NCI-H128 (cell line): ENCODE measurements at regions not wholly inside any gene's neighbourhood (a gene's known extent, or its start where the extent isn't known, plus 50 kb on each side); places are given as distances from the start of the nearest gene placed in this dataset.
"Not testable (repeated sequence)": the region's sequence is repeated elsewhere in the genome, so short reads cannot be mapped to it uniquely, and the experiment has no call there.

ENCODE experiments used
- DNase-seq: peaks from one replicate; lab custom pipeline; 2025; ENCODE audit not compliant: unreplicated experiment; lab: John Stamatoyannopoulos, UW

DNA sequence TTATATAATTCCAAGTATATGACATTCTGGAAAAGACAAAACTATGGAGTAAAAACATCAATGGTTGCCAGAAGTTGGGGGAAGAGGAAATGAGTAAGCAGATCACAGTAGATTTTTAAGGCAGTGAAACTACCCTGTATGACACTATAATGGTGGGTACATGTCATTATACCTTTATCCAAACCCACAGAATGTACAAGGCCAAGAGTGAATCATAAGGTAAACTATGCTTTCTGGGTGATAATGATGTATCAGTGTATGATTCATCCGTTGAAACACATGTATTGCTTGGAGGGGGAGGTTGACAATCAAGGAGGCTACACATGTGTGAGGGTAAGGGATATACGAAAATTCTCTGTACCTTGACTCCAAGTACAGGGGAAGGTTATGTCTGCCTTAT, 862.7 kb downstream of the PLA2G4A start:
- no peak for DNase-seq

DNA sequence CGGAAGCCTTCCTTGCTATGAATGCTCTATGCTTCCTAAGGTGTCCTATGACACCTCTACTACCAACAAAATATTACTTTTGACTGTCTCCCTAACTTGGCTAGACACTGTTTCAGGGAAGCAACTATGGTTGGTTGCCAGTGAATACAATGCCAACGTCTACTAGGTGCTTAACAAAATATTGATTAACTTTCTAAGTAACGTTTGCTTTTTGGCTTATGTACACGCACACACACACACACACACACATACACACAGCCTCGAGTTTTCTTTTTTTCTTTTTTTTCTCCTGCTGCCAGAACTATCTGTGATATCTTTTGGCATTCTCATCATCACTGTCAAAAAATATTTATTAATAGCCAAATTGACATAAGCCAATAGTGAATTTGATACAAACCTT, 864.0 kb downstream of the PLA2G4A start:
- no peak for DNase-seq

DNA sequence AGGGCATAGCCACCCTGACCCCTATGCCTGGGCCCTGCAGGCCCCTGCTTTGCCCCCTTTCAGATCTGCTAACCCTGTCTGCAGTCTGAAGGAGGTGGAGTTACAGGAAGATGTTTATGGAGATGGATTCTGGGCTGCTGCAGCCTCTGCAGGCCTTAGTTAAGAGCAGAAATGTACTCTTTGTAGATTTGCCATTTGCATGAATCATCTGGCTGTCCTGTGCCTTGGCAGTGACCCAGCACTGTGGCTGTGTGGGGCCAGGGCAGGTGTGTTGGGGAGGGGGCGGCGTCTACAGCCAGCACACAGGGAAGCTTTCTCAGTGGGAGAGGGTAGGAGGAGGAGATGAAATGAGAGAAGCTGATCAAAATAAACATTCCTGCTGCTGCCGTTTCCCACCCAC, 867.3 kb downstream of the PLA2G4A start:
- no peak for DNase-seq

DNA sequence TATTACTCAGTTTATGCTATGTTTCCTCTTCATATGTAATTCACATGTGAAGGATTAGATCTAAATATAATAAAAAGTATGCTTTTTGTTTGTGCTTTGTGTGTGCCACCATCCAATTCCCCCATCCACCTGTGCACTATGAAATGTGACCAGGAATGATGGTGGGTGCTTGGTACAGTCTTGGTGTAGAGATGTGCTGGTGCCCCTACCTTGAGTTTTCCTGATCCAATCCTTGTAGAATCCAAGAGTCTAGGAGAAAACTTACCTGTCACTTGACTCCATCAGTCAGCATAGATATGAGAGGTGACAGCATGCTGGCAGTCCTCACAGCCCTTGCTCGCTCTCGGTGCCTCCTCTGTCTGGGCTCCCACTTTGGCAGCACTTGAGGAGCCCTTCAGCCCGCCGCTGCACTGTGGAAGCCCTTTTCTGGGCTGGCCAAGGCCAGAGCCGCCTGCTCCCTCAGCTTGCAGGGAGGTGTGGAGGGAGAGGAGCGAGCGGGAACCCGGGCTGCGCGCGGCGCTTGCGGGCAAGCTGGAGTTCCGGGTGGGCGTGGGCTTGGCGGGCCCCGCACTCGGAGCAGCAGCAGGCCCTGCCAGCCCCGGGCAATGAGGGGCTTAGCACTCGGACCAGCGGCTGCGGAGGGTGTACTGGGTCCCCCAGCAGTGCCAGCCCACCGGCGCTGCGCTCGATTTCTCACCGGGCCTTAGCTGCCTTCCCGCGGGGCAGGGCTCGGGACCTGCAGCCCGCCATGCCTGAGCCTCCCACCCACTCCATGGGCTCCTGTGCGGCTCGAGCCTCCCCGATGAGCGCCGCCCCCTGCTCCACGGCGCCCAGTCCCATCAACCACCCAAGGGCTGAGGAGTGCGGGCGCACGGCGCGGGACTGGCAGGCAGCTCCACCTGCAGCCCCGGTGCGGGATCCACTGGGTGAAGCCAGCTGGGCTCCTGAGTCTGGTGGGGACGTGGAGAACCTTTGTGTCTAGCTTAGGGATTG, 874.7 kb downstream of the PLA2G4A start:
- not testable (repeated sequence) for DNase-seq

DNA sequence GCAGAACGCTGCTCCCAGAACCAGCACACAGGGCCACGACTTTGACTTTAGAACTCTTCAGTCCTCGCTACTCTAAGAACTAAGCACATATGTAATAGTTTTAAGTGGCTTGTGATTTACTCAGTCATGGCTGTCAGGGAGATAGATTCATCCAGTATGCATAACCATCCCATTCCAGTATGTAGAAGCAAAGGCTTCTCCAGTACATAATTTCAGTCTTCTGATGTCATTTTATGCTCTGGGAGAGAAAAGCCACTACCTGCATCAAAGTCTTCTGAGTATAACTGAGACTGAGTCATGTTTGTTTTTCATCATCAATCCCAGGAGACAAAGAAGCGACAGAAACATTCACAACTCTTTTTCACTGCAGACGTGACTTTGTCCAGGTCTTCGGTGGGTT, 885.7 kb downstream of the PLA2G4A start:
- DNase-seq: no peak

DNA sequence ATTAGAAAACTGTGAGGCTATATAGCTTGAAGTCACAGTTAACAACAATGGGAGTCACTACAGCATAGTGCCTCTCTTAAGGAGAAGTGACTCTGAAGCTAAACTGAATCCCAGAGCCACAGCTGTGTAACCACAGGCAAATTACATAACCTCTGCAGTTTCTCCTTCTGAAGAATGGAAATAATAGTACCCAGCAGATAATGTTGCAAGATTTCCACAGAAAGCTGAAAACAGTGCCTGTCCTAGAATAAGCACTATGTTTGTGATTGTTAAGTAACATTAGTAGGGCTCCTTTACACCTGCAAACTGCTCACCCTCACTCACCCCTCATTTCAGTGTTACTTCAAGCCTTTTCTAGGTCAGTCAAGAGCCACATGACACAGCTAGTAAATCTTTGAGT, 886.7 kb downstream of the PLA2G4A start:
- DNase-seq: no peak

DNA sequence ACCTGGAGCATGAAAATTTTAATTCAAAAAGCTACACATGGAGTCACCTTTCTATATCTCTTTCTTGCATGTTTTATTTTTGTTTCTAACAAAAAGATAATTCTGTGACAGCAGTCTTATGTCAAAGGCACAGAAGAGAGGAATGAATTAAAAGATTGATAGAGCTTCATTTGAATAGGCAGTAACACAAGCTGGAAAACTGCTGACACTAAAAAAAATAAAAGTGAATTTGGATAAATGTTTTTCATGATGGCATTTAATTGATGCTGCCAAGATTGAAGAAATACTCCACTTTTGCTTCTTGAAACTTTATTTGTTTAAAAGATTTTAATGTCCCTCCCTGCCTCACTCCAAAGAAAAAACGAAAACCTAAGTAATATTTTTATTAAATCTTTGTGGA, 887.4 kb downstream of the PLA2G4A start:
- no peak for DNase-seq

DNA sequence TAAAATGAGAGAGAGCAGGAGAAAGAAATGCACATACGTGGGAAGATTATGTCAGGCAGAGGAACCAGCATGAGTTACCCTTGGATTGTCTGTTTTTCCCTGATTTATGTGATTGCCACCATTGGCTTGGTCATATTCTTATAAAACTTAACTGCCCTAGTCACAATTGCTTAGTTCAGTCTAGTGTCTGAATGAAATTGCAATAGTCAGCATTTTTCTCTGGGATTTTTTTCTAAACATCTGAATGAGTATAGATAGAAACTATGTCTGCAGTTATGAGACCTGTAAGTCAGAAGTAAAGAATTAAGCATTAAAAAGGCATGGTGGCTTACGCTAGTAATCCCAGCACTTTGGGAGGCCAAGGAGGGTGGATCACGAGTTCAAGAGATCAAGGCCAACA, 889.8 kb downstream of the PLA2G4A start:
- no peak for DNase-seq

DNA sequence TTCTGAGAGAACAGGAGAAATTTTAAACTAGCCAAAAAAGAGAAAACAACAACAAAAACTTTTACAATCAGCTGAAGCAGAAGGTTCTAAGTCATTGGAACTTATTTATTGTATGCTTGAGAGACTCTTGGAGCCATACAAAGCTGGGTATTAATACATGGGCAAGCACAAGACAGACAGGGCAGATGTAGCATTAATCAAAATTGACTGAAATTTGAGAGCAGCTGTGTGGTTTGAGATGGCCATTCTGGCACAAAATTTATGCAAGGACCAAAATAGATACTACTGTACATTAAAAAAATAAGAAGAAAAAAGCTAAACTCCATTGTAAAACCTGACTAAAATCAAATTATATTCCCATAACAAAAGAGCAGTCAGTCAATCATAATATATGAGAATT, 892.5 kb downstream of the PLA2G4A start:
- DNase-seq: no peak

DNA sequence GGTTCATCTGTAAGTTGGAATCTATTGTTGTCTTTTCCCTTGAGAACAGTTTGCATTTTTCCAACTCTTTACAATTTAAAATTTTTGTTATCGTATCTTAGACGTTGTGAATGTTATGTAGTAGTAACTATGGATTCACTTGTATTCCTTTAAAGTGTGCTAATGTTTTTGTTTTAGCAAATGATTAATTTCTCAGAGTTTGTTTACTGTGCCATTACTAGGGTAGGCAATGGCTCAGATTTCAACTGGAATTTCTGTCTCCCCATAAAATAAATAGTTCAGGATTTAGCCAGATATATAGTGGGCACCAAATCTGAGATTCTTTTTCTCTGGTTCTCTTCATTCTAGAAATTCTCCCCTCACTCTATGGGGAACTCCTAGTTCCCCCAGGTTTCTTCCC, 896.5 kb downstream of the PLA2G4A start:
- no peak for DNase-seq

DNA sequence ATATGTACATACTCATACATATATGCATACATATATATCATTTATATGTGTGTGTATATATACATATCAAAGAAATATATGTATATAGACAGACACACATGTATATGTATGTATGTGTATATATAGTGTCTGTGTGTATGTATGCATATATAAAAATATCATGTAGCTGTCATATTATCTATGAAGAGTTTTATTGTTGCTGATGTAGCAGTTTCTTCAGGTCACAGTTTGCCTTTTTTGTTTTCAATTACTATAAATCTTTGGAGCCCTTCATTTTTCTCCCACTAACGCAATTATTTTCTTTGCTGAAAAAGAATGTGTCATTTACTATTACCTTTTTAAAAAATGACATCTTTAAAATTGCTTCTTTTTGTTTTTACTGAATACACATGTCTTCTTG, 904.5 kb downstream of the PLA2G4A start:
- no peak for DNase-seq

DNA sequence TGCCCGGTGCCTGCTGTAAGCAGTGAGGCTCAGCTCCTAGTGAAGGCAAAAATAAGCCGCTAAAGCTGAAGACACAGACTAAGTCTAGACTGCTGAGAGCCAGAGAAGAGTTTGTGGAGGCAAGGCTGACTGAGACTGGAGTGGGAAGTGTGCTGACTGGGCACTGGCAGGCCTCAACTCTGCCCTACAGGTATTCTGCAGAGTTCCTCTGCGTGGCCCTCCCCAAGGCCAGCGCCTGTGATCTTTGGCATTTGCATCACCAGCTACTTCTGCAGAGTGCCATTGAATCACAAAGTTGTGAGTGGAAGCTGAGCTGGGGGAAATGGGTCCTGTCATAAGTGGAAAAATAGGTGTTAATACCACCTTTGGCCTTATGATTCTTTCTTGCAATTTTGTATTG, 905.7 kb downstream of the PLA2G4A start:
- no peak for DNase-seq

DNA sequence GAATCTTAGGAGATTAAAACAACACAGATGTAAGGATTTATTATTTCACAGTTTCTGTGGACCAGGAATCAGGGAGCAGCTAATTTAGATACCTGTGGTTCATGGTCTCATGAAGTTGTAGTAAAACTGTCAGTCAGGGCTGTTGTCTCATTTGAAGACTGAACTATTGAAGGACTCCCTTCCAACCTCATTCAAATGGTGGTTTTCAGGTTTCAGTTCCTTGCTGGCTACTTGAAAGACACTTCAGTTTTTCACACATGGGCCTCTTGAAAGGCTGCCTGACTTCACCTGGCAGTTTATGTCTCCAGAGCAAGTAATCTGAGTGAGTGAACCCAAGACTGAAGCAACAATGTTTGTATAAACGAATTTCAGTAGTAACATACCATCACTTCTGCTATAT, 915.9 kb downstream of the PLA2G4A start:
- DNase-seq: no peak

DNA sequence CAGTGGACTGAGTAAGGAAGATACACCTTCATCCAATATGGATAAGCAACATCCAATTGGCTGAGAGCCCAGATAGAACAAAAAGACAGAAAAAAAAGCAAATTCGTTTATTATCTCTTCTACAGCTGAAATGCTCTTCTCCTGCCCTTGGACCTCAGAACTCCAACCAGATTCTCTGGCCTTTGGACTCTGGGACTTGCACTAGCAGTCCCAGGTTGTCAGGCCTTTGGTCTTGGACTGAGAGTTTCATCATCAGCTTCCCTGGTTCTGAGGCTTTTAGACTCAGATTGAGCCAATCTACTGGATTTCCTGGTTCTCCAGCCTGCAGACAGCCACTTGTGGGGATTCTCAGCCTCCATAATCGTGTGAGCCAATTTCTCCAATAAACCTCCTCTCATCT, 926.8 kb downstream of the PLA2G4A start:
- no peak for DNase-seq

DNA sequence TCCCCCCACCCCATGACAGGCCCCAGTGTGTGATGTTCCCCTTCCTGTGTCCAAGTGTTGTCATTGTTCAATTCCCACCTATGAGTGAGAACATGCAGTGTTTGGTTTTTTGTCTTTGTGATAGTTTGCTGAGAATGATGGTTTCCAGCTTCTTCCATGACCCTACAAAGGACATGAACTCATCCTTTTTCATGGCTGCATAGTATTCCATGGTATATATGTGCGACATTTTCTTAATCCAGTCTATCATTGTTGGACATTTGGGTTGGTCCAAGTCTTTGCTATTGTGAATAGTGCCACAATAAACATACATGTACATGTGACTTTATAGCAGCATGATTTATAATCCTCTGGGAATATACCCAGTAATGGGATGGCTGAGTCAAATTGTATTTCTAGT, 927.9 kb downstream of the PLA2G4A start:
- not testable (repeated sequence) for DNase-seq

DNA sequence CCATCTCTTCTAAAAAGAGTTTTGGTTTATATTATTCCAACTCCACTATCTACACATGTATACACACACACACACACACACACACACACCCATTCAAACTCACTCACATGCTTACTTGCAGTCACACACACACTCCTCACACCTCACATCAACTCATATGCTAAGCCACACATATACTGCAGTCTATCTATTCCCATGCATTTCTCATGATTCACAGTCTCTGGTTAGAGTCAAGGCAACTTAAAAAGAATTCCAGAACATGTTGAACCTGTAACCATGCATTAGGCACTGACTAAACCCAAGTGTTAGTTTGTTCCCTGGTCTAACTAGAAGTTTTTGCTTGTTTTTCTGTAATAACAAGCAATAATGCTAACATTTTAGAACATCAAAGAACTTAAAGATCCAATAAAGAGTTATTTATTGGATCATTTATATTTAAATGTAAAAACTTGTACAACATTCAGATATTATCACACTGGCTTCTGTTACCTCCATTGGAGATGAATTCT, 931.1 kb downstream of the PLA2G4A start:
- DNase-seq: no peak

DNA sequence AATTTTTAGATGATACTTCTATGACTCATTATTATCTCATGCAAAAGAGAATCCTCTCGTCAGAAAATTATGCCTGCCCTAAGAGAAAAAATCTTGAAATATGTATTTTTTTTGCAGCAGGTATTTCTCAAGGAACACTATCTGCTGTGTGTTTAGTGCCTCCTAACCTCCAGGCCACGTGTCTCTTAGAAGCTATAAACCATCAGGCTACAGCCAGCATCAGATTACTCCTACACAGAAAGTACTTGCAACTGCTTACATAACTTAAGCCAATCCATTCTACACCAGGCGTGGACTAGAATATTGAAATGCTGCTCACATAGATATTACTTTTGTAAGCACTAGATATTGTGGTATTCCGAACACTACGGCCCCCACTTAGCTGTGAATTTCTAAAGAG, 933.4 kb downstream of the PLA2G4A start:
- DNase-seq: no peak

DNA sequence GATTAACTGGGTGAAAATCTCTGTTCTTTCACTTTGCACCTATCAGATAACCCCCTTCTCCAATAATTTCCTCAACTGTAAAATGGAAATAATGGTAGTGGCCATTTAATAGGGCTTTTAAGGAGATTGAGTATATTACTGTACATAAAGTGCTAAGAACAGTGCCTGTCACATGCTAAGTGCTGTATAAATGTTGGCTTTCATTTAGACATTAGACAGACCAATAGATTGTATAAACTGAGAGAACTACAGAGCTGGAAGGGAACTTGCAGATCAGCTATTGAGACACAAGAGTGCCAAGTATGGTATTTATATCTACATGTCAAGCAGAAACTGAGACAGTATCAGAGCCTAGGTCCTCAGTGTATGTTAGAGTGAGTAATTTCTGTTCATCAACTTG, 934.7 kb downstream of the PLA2G4A start:
- DNase-seq: no peak

DNA sequence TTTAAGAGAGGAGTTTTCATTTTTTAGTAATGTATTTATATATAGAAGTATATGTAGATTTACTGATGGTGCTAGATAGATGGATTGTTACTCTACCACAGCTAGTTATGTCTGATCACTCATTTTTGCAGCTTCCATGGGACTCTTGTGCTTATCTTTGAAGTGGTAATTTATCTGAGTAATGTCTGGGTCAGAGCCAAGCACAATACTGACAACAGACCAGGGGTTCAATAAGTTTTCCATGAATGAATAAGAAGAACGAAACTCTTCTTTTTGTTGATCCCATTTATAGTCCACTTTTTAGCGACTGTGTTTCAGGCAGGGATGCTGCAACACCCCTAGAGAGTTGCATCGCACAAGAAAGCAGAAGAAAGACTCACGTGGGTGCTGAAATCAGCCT, 935.2 kb downstream of the PLA2G4A start:
- no peak for DNase-seq

DNA sequence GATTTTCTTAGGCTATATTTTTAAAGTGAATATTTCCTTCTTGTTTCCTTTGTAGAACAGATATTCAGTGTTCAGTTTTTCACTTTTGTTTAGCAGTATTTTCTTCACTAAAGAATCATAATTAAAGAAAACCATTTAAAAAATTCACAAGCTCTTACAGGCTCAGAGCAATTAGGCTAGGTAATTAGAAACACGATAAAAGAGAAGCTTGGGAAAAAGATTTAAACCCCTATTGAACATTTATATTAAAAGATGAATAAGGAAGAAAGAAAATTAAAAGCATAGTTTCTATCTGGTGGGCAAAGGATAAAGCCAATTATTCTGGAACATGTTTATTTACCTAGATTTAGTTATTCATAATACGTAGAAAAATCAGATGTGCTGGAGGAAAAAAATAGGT, 942.6 kb downstream of the PLA2G4A start:
- no peak for DNase-seq

DNA sequence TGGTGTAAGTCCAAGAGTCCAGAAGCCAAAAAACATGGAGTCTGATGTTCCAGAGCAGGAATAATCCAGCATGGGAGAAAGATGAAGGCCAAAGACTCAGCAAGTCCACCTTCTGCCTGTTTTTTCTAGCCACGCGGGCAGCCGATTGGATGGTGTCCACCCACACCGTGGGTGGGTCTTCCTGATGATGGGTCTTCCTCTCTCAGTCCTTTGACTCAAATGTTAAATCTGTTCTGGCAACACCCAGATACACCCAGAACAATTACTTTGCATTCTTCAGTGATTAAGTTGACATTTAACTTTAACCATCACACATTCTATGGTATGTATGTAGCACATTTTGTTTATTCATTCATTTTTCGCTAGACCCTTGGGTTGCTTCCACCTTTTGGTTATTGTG, 944.4 kb downstream of the PLA2G4A start:
- DNase-seq: no peak

DNA sequence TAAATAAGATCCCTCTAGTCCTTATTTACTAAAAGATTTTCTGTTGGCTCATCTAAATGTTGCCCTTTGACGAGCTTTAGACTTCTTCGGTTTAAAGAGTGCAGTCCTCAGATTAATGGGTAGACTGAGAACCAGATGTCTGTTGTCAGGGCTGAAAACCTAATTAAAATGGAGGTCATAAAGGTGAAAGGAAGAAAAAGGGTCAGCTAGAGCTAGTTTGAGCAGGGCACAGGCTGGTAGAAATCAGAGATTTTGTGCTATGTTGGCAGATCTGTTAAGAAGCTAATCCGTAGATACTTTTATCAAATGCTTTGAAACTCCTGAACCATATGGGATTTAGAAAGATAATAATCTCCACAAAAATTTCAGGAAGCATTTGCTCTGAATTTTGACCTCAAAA, 959.0 kb downstream of the PLA2G4A start:
- no peak for DNase-seq

DNA sequence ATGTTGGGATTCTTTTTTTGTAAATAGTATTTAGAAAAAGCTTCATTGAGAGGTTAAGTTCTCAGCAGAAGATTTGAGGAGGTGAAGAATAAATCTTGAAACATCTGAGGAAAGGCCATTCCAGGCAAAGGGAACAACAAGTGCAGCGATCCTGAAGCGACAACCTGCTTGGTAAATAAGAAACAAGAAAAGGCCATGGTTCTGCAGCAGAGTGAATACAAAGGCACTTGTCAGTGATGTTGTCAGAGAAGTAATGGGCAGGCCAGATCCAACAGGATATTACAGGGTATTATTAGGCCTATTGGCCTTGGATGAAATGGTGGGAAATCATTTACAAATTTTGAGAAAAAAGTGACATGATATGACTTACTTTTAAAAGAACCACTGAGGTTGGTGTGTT, 960.0 kb downstream of the PLA2G4A start:
- DNase-seq: no peak
